ENCODE measurements at regions not wholly inside any gene's neighbourhood (a gene's known extent, or its start where the extent isn't known, plus 50 kb on each side); places are given as distances from the start of the nearest gene placed in this dataset.

DNA sequence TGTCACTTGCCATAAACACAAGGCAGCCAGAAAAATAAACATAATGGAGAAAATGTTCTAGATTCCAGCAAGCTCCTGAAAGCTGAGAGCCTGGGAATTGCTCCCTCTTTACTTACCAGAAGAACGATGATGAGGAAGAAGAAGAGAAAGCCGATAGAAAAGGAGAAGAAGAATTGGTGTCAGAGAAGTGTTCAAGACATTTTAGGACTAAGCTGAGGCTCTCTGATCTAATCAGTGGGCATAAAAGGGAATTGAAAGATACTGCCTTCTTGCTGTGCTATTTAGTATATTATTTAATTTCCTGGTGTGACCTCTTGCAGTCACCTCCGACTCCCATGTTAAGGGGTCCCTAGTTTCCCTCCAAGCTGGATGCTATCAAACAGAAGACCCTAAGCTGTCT is 316.6 kb upstream of the JARID2 start:
- TF ChIP-seq, protein P1, sequence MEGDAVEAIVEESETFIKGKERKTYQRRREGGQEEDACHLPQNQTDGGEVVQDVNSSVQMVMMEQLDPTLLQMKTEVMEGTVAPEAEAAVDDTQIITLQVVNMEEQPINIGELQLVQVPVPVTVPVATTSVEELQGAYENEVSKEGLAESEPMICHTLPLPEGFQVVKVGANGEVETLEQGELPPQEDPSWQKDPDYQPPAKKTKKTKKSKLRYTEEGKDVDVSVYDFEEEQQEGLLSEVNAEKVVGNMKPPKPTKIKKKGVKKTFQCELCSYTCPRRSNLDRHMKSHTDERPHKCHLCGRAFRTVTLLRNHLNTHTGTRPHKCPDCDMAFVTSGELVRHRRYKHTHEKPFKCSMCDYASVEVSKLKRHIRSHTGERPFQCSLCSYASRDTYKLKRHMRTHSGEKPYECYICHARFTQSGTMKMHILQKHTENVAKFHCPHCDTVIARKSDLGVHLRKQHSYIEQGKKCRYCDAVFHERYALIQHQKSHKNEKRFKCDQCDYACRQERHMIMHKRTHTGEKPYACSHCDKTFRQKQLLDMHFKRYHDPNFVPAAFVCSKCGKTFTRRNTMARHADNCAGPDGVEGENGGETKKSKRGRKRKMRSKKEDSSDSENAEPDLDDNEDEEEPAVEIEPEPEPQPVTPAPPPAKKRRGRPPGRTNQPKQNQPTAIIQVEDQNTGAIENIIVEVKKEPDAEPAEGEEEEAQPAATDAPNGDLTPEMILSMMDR (IDR thresholded peaks at IDR 0.05; ENCODE audit: insufficient read depth, low read depth, low read length) = no peak
- TF ChIP-seq EZH2 (IDR thresholded peaks at IDR 0.05; ENCODE audit: insufficient read depth, low read length) = no peak
